HEK293T (cell line): ENCODE measurements at regions not wholly inside any gene's neighbourhood (a gene's known extent, or its start where the extent isn't known, plus 50 kb on each side); places are given as distances from the start of the nearest gene placed in this dataset.
"Not testable (repeated sequence)": the region's sequence is repeated elsewhere in the genome, so short reads cannot be mapped to it uniquely, and the experiment has no call there.

ENCODE experiments used
- CTCF ChIA-PET: fragments of 350-600 bp; formaldehyde crosslinking; extraction: SDS; loops from one replicate; lab custom pipeline; 2021; ENCODE audit warnings: antibody characterized with exemption, inconsistent platforms; lab: Yijun Ruan, JAX
- POLR2A ChIA-PET: fragments of 350-600 bp; formaldehyde crosslinking; extraction: SDS; loops from one replicate; lab custom pipeline; 2020; ENCODE audit warnings: antibody characterized with exemption, inconsistent platforms; lab: Yijun Ruan, JAX
- DNase-seq: peaks from one replicate; pipeline ENCODE4 v3.0.0; 2012; ENCODE audit warnings: mixed read lengths; ENCODE audit errors: extremely low spot score
- ARNT ChIP-seq: fragments of 450-650 bp; IDR thresholded peaks from 2 replicates; pipeline ENCODE4 v1.6.1; 2017; ENCODE audit warnings: mild to moderate bottlenecking
- BHLHE40 ChIP-seq: fragments of 450-650 bp; IDR thresholded peaks from 2 replicates; pipeline ENCODE4 v1.6.1; 2016; ENCODE audit warnings: mild to moderate bottlenecking, moderate library complexity, borderline replicate concordance
- CTBP1 ChIP-seq: fragments of 450-650 bp; IDR thresholded peaks from 2 replicates; pipeline ENCODE4 v1.6.1; 2016; ENCODE audit warnings: borderline replicate concordance
- ELF4 ChIP-seq: fragments of 450-650 bp; IDR thresholded peaks from 2 replicates; pipeline ENCODE4 v1.6.1; 2017; ENCODE audit warnings: antibody characterized with exemption
- FOXA1 ChIP-seq: fragments of 450-650 bp; IDR thresholded peaks from 2 replicates; pipeline ENCODE4 v1.6.1; 2016; ENCODE audit warnings: mild to moderate bottlenecking
- FOXK2 ChIP-seq: fragments of 450-650 bp; IDR thresholded peaks from 2 replicates; pipeline ENCODE4 v1.6.1; 2016; ENCODE audit warnings: mild to moderate bottlenecking
- FOXM1 ChIP-seq: fragments of 450-650 bp; IDR thresholded peaks from 2 replicates; pipeline ENCODE4 v1.6.1; 2017; ENCODE audit warnings: mild to moderate bottlenecking, borderline replicate concordance
- HDGF ChIP-seq: fragments of 450-650 bp; IDR thresholded peaks from 2 replicates; pipeline ENCODE4 v1.6.1; 2017; ENCODE audit warnings: antibody characterized with exemption, borderline replicate concordance
- L3MBTL2 ChIP-seq: fragments of 450-650 bp; conservative IDR thresholded peaks from 2 replicates; pipeline ENCODE4 v1.6.1; 2016; ENCODE audit warnings: mild to moderate bottlenecking
- LEF1 ChIP-seq: fragments of 450-650 bp; IDR thresholded peaks from 2 replicates; pipeline ENCODE4 v1.6.1; 2017; ENCODE audit warnings: mild to moderate bottlenecking, borderline replicate concordance
- NFRKB ChIP-seq: fragments of 450-650 bp; IDR thresholded peaks from 2 replicates; pipeline ENCODE4 v1.6.1; 2016; ENCODE audit warnings: mild to moderate bottlenecking, moderate library complexity
- SP1 ChIP-seq: fragments of 450-650 bp; IDR thresholded peaks from 2 replicates; pipeline ENCODE4 v1.6.1; 2017
- SUZ12 ChIP-seq: fragments of 450-650 bp; IDR thresholded peaks from 2 replicates; pipeline ENCODE4 v1.6.1; 2016; ENCODE audit warnings: mild to moderate bottlenecking
- TARDBP ChIP-seq: fragments of 450-650 bp; IDR thresholded peaks from 2 replicates; pipeline ENCODE4 v1.6.1; 2016
- ZNF384 ChIP-seq: fragments of 450-650 bp; IDR thresholded peaks from 2 replicates; pipeline ENCODE4 v1.6.1; 2016
- TF ChIP-seq, protein P1 (sequence below): fragments of 450-650 bp; IDR thresholded peaks from 2 replicates; pipeline ENCODE4 v1.6.1; 2016

DNA sequence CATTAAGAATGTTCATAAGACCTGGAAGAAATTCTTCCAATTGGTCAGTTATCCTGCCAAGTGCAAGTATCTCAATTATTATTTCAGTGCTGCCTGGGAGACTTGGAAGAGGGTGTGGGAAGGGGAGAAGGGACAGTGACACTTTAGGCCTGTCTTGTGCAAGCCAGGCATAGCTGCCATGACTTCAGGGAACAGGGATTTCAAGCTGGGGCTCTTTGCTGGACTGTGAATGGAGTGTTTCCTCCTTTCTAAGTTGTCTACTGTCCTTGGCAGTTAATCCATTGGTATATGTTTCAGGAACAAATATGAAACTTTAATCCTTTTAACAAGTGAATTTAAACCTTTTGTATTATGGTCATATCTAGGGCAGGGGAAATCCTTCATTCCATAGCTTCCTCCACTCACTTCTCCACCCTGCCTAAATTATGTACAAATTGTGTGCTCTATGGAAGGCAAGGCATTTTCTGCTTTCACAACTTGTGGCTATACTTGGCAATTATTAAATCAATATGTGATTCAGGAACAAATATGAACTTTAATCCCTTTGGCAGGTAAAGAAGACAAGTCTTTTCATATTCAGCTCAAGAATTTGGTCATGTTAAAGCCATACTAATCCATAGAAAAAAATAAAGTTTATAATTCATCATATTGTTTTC is 72.7 kb upstream of the IL33 start:
- DNase-seq: no peak
- ChIA-PET POLR2A (no interaction called here), CTCF (no interaction called here)
- TF ChIP-seq NFRKB (no peak), ZNF384 (no peak), FOXA1 (no peak), FOXM1 (no peak), FOXK2 (no peak), LEF1 (no peak)

DNA sequence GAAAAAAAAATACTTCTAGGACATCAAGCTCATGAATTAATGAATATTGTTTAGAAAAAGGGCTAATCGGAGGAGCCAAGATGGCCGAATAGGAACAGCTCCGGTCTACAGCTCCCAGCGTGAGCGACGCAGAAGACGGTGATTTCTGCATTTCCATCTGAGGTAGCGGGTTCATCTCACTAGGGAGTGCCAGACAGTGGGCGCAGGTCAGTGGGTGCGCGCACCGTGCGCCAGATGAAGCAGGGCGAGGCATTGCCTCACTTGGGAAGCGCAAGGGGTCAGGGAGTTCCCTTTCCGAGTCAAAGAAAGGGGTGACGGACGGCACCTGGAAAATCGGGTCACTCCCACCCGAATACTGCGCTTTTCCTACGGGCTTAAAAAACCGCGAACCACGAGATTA is 79.8 kb upstream of the IL33 start:
- DNase-seq, CTCF ChIA-PET, POLR2A ChIA-PET: not testable (repeated sequence)

DNA sequence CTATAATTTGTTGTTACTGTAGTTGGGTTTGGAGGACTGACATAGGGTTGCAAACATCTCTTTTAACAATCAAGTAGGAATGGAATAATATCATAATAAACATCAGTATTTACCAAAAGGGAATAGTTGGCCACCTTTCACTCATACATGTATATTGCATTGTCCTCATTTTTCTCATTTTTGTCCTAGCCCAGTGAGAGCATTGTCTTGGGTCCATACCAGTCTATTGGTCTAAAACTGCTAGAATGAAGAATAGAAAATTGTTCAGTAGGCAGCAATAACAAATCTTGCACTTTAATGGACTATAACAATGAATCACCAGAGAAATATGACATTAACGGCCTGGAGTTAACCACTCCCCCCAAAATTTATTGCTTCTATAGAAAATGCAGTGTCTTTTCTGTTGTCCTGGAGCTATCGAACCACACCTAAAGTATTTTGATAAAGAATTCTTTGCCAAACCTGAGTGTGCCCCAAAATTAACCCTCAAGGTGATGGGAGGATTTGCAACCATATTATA is 80.9 kb upstream of the IL33 start:
- ChIA-PET POLR2A (no interaction called here), CTCF (no interaction called here)
- TF ChIP-seq SP1: no peak
- no peak for DNase-seq

DNA sequence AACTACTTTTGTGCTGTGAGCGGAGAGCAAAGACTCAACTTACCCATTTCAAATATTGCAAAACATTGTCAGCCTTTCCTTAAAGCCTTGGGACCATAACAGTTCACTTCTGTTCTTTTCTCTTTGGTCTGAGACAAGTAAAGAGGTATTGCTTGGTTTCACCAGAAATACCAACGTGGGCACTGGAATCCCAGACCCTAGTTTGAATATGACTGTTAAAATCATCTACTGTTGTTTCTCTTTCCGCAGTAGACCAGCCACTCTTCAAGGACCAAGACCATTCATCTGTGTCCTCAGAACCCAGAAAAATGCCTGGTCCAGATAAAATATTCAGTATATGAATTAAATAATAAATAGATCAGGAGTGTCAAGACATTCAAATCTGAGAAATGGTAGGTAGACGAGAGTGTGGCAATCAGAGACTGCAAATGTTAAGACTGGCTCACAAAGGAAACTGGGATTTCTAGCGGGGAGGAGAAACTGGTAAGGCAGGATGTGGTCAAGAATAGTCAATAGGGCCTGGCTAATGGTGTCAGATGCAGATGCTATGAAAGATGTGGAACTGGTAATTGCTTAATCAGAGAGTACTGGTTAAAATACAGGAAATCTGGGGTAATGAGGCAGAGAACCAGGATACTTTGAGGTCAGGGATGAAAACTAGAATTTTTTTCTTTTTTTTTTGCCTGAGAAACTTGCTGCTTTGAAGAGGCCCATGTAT is 82.1 kb upstream of the IL33 start:
- CTCF ChIA-PET: interaction anchor here (0.6 kb wide), 1 partner anchor 16 kb away, joined by 4 read pairs; no protein-coding TSS in a partner anchor
- no peak for TF ChIP-seq SP1
- no peak for TF ChIP-seq FOXK2
- TF ChIP-seq FOXM1: no peak
- no peak for TF ChIP-seq FOXA1
- TF ChIP-seq, protein P1, sequence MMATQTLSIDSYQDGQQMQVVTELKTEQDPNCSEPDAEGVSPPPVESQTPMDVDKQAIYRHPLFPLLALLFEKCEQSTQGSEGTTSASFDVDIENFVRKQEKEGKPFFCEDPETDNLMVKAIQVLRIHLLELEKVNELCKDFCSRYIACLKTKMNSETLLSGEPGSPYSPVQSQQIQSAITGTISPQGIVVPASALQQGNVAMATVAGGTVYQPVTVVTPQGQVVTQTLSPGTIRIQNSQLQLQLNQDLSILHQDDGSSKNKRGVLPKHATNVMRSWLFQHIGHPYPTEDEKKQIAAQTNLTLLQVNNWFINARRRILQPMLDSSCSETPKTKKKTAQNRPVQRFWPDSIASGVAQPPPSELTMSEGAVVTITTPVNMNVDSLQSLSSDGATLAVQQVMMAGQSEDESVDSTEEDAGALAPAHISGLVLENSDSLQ: no peak
- TF ChIP-seq TARDBP: no peak
- no peak for TF ChIP-seq LEF1
- no peak for TF ChIP-seq L3MBTL2
- TF ChIP-seq ELF4: no peak
- TF ChIP-seq BHLHE40: no peak
- no peak for TF ChIP-seq SUZ12
- TF ChIP-seq HDGF: no peak
- TF ChIP-seq ZNF384: no peak
- no peak for TF ChIP-seq ARNT
- TF ChIP-seq NFRKB: no peak
- no peak for TF ChIP-seq CTBP1
- POLR2A ChIA-PET: no interaction called here
- DNase-seq: no peak

DNA sequence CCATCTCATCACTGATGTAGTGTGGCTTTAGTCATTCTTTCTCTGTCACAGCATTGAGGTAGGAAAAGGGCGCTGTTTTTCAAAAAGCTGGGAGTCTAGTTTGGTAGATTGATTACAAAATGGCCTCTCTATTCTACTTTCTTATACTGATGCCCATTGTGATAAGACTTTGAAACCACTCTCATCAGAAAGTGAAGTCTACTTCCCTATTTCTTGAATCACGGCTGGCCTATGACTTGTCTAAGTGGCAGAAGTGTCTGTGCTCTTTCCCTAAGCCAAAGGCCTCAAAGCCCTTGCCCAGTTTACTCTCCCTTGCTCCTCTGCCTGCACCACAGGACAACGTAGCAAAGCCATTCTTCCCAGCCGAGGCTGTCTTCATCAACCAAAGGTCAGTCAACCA is 83.0 kb upstream of the IL33 start:
- no peak for DNase-seq
- CTCF ChIA-PET: interaction anchor here (0.6 kb wide), 1 partner anchor 16 kb away, joined by 4 read pairs; no protein-coding TSS in a partner anchor
- POLR2A ChIA-PET: no interaction called here
- no peak for TF ChIP-seq HDGF
- TF ChIP-seq BHLHE40: no peak
- no peak for TF ChIP-seq SP1
- no peak for TF ChIP-seq CTBP1
- TF ChIP-seq FOXK2: no peak

DNA sequence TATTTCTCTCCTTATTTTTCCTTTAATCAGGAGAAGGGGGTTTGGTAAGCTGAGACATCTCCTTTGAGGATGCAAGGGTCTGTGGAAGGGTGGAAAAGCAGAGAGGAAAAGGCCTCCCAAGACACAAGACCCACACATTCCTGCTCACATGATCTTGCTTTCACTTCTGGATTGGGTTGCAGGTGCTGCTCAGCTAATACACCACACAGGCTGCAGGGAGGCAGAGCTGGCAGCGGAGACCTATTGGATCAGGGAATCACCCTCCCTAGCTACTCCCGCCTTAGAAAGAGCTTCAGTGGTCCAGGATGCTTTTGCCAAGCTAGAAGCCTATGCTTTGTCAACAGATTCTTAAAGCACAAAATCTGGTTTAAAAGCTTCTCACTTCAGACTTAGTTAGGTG is 87.6 kb upstream of the IL33 start:
- POLR2A ChIA-PET: no interaction called here
- no peak for TF ChIP-seq NFRKB
- no peak for TF ChIP-seq BHLHE40
- no peak for TF ChIP-seq L3MBTL2
- no peak for TF ChIP-seq FOXM1
- CTCF ChIA-PET: no interaction called here
- DNase-seq: no peak

DNA sequence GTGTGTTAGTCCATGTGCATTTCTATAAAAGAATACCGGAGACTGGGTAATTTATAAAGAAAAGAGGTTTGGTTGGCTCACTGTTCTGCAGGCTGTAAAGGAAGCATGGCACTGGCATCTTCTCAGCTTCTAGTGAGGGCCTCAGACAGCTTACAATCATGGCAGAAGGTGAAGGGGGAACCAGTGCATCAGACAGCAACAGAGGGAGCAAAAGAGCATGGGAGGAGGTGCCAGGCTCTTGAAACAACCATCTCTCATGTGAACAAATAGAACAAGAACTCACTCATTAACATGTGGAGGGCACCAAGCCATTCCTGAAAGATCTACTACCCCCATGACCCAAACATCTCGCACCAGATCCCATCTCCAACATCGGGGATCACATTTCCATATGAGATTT is 89.2 kb upstream of the IL33 start:
- no peak for TF ChIP-seq NFRKB
- TF ChIP-seq ARNT: no peak
- TF ChIP-seq FOXK2: no peak
- no peak for TF ChIP-seq ZNF384
- no peak for TF ChIP-seq L3MBTL2
- TF ChIP-seq FOXM1: no peak
- POLR2A ChIA-PET: no interaction called here
- no peak for DNase-seq
- CTCF ChIA-PET: no interaction called here

DNA sequence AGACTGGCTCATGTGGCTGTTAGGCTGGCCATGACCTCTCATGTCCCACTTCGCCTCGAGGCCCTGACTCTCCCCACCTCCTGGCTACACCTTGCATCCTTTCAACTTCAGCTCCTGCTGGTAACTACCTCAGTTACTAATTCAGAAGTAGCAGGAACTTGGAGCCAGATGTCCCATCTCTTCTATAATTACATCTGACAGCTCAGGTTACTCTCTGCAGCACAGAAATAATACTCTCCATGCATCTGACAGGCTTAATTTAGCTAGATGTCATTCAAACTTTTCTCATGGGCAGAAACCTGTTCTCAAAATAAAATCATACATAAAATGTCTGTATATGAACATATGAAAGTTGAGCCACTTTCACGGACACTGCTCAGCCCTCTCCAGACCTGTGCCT is 92.2 kb upstream of the IL33 start:
- TF ChIP-seq ARNT: no peak
- TF ChIP-seq FOXM1: no peak
- TF ChIP-seq ELF4: no peak
- no peak for TF ChIP-seq L3MBTL2
- TF ChIP-seq ZNF384: no peak
- TF ChIP-seq, protein P1: no peak
- no peak for TF ChIP-seq FOXA1
- TF ChIP-seq CTBP1: no peak
- TF ChIP-seq SP1: no peak
- no peak for TF ChIP-seq TARDBP
- TF ChIP-seq HDGF: no peak
- no peak for TF ChIP-seq SUZ12
- no peak for TF ChIP-seq FOXK2
- no peak for TF ChIP-seq LEF1
- TF ChIP-seq NFRKB: no peak
- no peak for TF ChIP-seq BHLHE40
- ChIA-PET CTCF (no interaction called here), POLR2A (no interaction called here)
- no peak for DNase-seq
